ENCODE measurements at regions not wholly inside any gene's neighbourhood (a gene's known extent, or its start where the extent isn't known, plus 50 kb on each side); places are given as distances from the start of the nearest gene placed in this dataset.

- no peak overlapping the region for H3K27ac Mint-ChIP-seq
- no peak for TF ChIP-seq CTCF (IDR thresholded peaks at IDR 0.05)
- no peaks in the 10 kb centered on the region for H3K36me3 Mint-ChIP-seq (ENCODE audit: low read depth)
- DNase-seq: no peak
- H3K9me3 Mint-ChIP-seq: no peaks in the 10 kb centered on the region
- no peak overlapping the region for H3K4me3 Mint-ChIP-seq
- H3K4me1 Mint-ChIP-seq: no peaks in the 10 kb centered on the region
- peaks cover 3% of the 10 kb centered on the region for H3K27me3 Mint-ChIP-seq (ENCODE audit: low read depth, poor library complexity)
Observed at GRCh38 chr3:86234506-86235254, 756.3 kb downstream of the VGLL3 start.

GRCh38 chr3:86230762-86231161 is 760.2 kb downstream of the VGLL3 start:
- no peak for TF ChIP-seq CTCF (IDR thresholded peaks at IDR 0.05)
- no peaks in the 10 kb centered on the region for H3K4me1 Mint-ChIP-seq
- no peaks in the 10 kb centered on the region for H3K36me3 Mint-ChIP-seq (ENCODE audit: low read depth)
- H3K9me3 Mint-ChIP-seq: no peaks in the 10 kb centered on the region
- DNase-seq: no peak
- H3K27me3 Mint-ChIP-seq (ENCODE audit: low read depth, poor library complexity): no peaks in the 10 kb centered on the region
- H3K27ac Mint-ChIP-seq: no peak overlapping the region
- no peak overlapping the region for H3K4me3 Mint-ChIP-seq

- Mint-ChIP-seq H3K27me3 (ENCODE audit: low read depth, poor library complexity) (no peaks in the 10 kb centered on the region), H3K36me3 (ENCODE audit: low read depth) (no peaks in the 10 kb centered on the region), H3K9me3 (no peaks in the 10 kb centered on the region), H3K4me1 (no peaks in the 10 kb centered on the region), H3K4me3 (no peak overlapping the region), H3K27ac (no peak overlapping the region)
- no peak for DNase-seq
- TF ChIP-seq CTCF (IDR thresholded peaks at IDR 0.05): no peak
Observed at GRCh38 chr3:86229775-86230094, 761.2 kb downstream of the VGLL3 start.

GRCh38 chr3:86229086-86229774 is 761.7 kb downstream of the VGLL3 start:
- DNase-seq: no peak
- Mint-ChIP-seq H3K27me3 (ENCODE audit: low read depth, poor library complexity) (no peaks in the 10 kb centered on the region), H3K27ac (no peak overlapping the region), H3K36me3 (ENCODE audit: low read depth) (no peaks in the 10 kb centered on the region), H3K4me3 (no peak overlapping the region), H3K9me3 (no peaks in the 10 kb centered on the region), H3K4me1 (no peaks in the 10 kb centered on the region)
- no peak for TF ChIP-seq CTCF (IDR thresholded peaks at IDR 0.05)

- TF ChIP-seq CTCF (IDR thresholded peaks at IDR 0.05): no peak
Observed at GRCh38 chr3:86228101-86228500, 762.8 kb downstream of the VGLL3 start.

GRCh38 chr3:86225461-86225860 is 765.5 kb downstream of the VGLL3 start:
- no peaks in the 10 kb centered on the region for H3K4me1 Mint-ChIP-seq
- no peak for TF ChIP-seq CTCF (IDR thresholded peaks at IDR 0.05)
- no peaks in the 10 kb centered on the region for H3K36me3 Mint-ChIP-seq (ENCODE audit: low read depth)
- no peak overlapping the region for H3K27ac Mint-ChIP-seq
- H3K27me3 Mint-ChIP-seq (ENCODE audit: low read depth, poor library complexity): no peaks in the 10 kb centered on the region
- DNase-seq: no peak
- H3K4me3 Mint-ChIP-seq: no peak overlapping the region
- H3K9me3 Mint-ChIP-seq: no peaks in the 10 kb centered on the region

More at GRCh38 chr3:86228101-86228500, 762.8 kb downstream of the VGLL3 start:
- Mint-ChIP-seq H3K4me3 (no peak overlapping the region), H3K27me3 (ENCODE audit: low read depth, poor library complexity) (no peaks in the 10 kb centered on the region), H3K27ac (no peak overlapping the region), H3K36me3 (ENCODE audit: low read depth) (no peaks in the 10 kb centered on the region), H3K9me3 (no peaks in the 10 kb centered on the region), H3K4me1 (no peaks in the 10 kb centered on the region)
- DNase-seq: no peak
